HepG2 (cell line): ENCODE measurements at regions not wholly inside any gene's neighbourhood (a gene's known extent, or its start where the extent isn't known, plus 50 kb on each side); places are given as distances from the start of the nearest gene placed in this dataset.

Experiments used
- ATAC-seq: fragments of 200-7000 bp; cut with Tn5 transposase; 3 replicates; pipeline ENCODE4 v1.9.1; 2020; ENCODE audit warnings: mild to moderate bottlenecking, moderate library complexity
- BruUV-seq: library from RNA; stranded (reverse); fragments of 400-500 nt; replicated peaks from 2 replicates; lab custom pipeline; 2021; lab: Mats Ljungman, UMichigan
- CTCF ChIA-PET: fragments of 300-600 bp; formaldehyde crosslinking; extraction: SDS; loops from one replicate; lab custom pipeline; 2021; ENCODE audit warnings: low total read pairs, inconsistent platforms, low intra/inter-chr PET ratio; lab: Yijun Ruan, JAX
- POLR2A ChIA-PET: fragments of 350-600 bp; sonication (Branson Sonifier 250); formaldehyde crosslinking; loops from one replicate; lab custom pipeline; 2020; ENCODE audit warnings: antibody characterized with exemption, inconsistent platforms; lab: Yijun Ruan, JAX
- DNase-seq: peaks from one replicate; pipeline ENCODE4 v3.0.0-alpha.2; 2015; ENCODE audit warnings: low spot score
- FAIRE-seq: peaks from 3 replicates; lab custom pipeline; 2011; peaks lifted over from hg19 to GRCh38; lab: Jason Lieb, UNC
- H2AFZ ChIP-seq: one replicate; pipeline ENCODE4 v1.6.1; 2011; ENCODE audit warnings: low read length, inconsistent platforms
- H3K27ac ChIP-seq: fragments of 300-600 bp; 3 replicates; pipeline ENCODE4 v1.8.0; 2011; ENCODE audit warnings: mixed run types, mild to moderate bottlenecking, mixed read lengths, low read length, inconsistent platforms; ENCODE audit not compliant: insufficient read depth; ENCODE audit errors: extremely low read length
- H3K27me3 ChIP-seq, 2 experiments: fragments of 200-600 bp in 1 of 2; 2 replicates in 1 of 2; 3 replicates in 1 of 2; pipeline versions ENCODE4 v1.6.0 to v1.8.0; 2011; ENCODE audit warnings: low read length in 2 of 2, mild to moderate bottlenecking in 2 of 2, moderate library complexity in 2 of 2, inconsistent platforms in 1 of 2; ENCODE audit not compliant: insufficient read depth in 2 of 2, control insufficient read depth in 1 of 2
- H3K36me3 ChIP-seq, 2 experiments: fragments of 200-600 bp in 1 of 2; replicated peaks in 1 of 2; 2 replicates in 1 of 2; 3 replicates in 1 of 2; pipeline versions ENCODE4 v1.5.1 to v1.8.0; 2011; ENCODE audit warnings: low read length in 2 of 2, inconsistent platforms in 1 of 2; ENCODE audit not compliant: insufficient read depth in 2 of 2, control insufficient read depth in 1 of 2
- H3K4me1 ChIP-seq: 2 replicates; pipeline ENCODE4 v1.5.1; 2012; ENCODE audit warnings: low read length, inconsistent platforms; ENCODE audit not compliant: insufficient read depth
- H3K4me2 ChIP-seq: 2 replicates; pipeline ENCODE4 v1.6.0; 2011; ENCODE audit warnings: low read depth, low read length, inconsistent platforms
- H3K4me3 ChIP-seq, 3 experiments: fragments of 200-600 bp in 1 of 3; sonication (generic), shearing (Covaris generic) in 1 of 3; replicated peaks in 1 of 3; 2 replicates each; pipeline ENCODE4 v1.5.1; 2011 to 2016; ENCODE audit warnings: low read length in 3 of 3, inconsistent platforms in 2 of 3, low read depth in 2 of 3, mild to moderate bottlenecking in 2 of 3, control low read depth in 1 of 3, mixed read lengths in 1 of 3; ENCODE audit not compliant: insufficient read depth in 1 of 3
- H3K79me2 ChIP-seq: one replicate; pipeline ENCODE4 v1.6.1; 2011; ENCODE audit warnings: low read length, inconsistent platforms; ENCODE audit not compliant: insufficient read depth
- H3K9ac ChIP-seq: 2 replicates; pipeline ENCODE4 v1.6.0; 2011; ENCODE audit warnings: mild to moderate bottlenecking, low read depth, low read length, inconsistent platforms; ENCODE audit not compliant: insufficient read depth
- H3K9me3 ChIP-seq: 2 replicates; pipeline ENCODE4 v1.5.1; 2012; ENCODE audit warnings: mild to moderate bottlenecking, low read length
- H4K20me1 ChIP-seq: 2 replicates; pipeline ENCODE4 v1.6.0; 2011; ENCODE audit warnings: inconsistent platforms, mild to moderate bottlenecking, low read length, moderate library complexity; ENCODE audit not compliant: insufficient read depth
- BRD4 ChIP-seq: sonication (generic); formaldehyde crosslinking; IDR thresholded peaks from 2 replicates; pipeline ENCODE4 v1.4.0; 2020; ENCODE audit warnings: missing genetic modification reagents
- ETV5 ChIP-seq: IDR thresholded peaks from 2 replicates; pipeline ENCODE4 v1.6.1; 2018; ENCODE audit warnings: missing biosample characterization, missing genetic modification reagents, inconsistent platforms, borderline replicate concordance
- HBP1 ChIP-seq: IDR thresholded peaks from 2 replicates; pipeline ENCODE4 v1.6.1; 2016; ENCODE audit warnings: low read depth, control low read depth
- HOXD1 ChIP-seq: sonication (generic); formaldehyde crosslinking; IDR thresholded peaks from 2 replicates; pipeline ENCODE4 v1.5.0; 2020; ENCODE audit warnings: missing genetic modification reagents
- MAZ ChIP-seq, 2 experiments: sonication (generic) in 1 of 2; formaldehyde crosslinking in 1 of 2; IDR thresholded peaks; 2 replicates each; pipeline versions ENCODE4 v1.5.0 to v1.6.1; 2012 to 2020; ENCODE audit warnings: low read depth in 2 of 2, mild to moderate bottlenecking in 2 of 2, borderline replicate concordance in 1 of 2, improper control_type of control experiment in 1 of 2, low read length in 1 of 2, missing genetic modification reagents in 1 of 2, moderate library complexity in 1 of 2
- MIER3 ChIP-seq: IDR thresholded peaks from 2 replicates; pipeline ENCODE4 v1.6.1; 2016; ENCODE audit warnings: missing compliant biosample characterization, borderline replicate concordance
- NRL ChIP-seq: sonication (generic); formaldehyde crosslinking; IDR thresholded peaks from 2 replicates; pipeline ENCODE4 v1.5.0; 2020; ENCODE audit warnings: missing genetic modification reagents, mild to moderate bottlenecking, moderate library complexity, borderline replicate concordance
- PLRG1 ChIP-seq: fragments of 450-650 bp; conservative IDR thresholded peaks from 2 replicates; pipeline ENCODE4 v1.6.1; 2016
- ZBTB21 ChIP-seq: sonication (generic); formaldehyde crosslinking; IDR thresholded peaks from 2 replicates; pipeline ENCODE4 v1.4.0; 2020; ENCODE audit warnings: missing genetic modification reagents
- ZNF275 ChIP-seq: sonication (generic); formaldehyde crosslinking; IDR thresholded peaks from 2 replicates; pipeline ENCODE4 v1.8.0; 2022; ENCODE audit warnings: missing genetic modification reagents, mild to moderate bottlenecking, inconsistent platforms, borderline replicate concordance
- ZNF609 ChIP-seq: sonication (generic); formaldehyde crosslinking; IDR thresholded peaks from 2 replicates; pipeline ENCODE4 v1.4.0; 2020; ENCODE audit warnings: mild to moderate bottlenecking, missing genetic modification reagents, borderline replicate concordance
- ZNF839 ChIP-seq: sonication (generic); formaldehyde crosslinking; IDR thresholded peaks from 2 replicates; pipeline ENCODE4 v1.4.0; 2020; ENCODE audit warnings: missing genetic modification reagents, mild to moderate bottlenecking, borderline replicate concordance
- WGBS: methylation state at CpG from one replicate; pipeline ENCODE4 v1.1.6; 2017; ENCODE audit warnings: low lambda C conversion rate; 5-methylcytosine and 5-hydroxymethylcytosine counted together
- in situ Hi-C: cut with HindIII; loops from 2 replicates; pipeline ENCODE4 v1.10.0; 2017; ENCODE audit warnings: low pct_unique_long_range_greater_than_20kb; ENCODE audit not compliant: extremely low pct_ligation_motif_present
- intact Hi-C: fragments of 100-400 bp; cut with micrococcal nuclease; formaldehyde crosslinking; loops from one replicate; pipeline ENCODE4 v1.10.0; 2022; ENCODE audit not compliant: unreplicated experiment
- TF ChIP-seq, protein P1 (sequence below): sonication (generic); formaldehyde crosslinking; IDR thresholded peaks from 2 replicates; pipeline ENCODE4 v1.5.1; 2020; ENCODE audit warnings: mild to moderate bottlenecking, missing genetic modification reagents

GRCh38 chr7:10913457-10913856, 60.2 kb upstream of the PHF14 start (continued):
- TF ChIP-seq, protein P1, sequence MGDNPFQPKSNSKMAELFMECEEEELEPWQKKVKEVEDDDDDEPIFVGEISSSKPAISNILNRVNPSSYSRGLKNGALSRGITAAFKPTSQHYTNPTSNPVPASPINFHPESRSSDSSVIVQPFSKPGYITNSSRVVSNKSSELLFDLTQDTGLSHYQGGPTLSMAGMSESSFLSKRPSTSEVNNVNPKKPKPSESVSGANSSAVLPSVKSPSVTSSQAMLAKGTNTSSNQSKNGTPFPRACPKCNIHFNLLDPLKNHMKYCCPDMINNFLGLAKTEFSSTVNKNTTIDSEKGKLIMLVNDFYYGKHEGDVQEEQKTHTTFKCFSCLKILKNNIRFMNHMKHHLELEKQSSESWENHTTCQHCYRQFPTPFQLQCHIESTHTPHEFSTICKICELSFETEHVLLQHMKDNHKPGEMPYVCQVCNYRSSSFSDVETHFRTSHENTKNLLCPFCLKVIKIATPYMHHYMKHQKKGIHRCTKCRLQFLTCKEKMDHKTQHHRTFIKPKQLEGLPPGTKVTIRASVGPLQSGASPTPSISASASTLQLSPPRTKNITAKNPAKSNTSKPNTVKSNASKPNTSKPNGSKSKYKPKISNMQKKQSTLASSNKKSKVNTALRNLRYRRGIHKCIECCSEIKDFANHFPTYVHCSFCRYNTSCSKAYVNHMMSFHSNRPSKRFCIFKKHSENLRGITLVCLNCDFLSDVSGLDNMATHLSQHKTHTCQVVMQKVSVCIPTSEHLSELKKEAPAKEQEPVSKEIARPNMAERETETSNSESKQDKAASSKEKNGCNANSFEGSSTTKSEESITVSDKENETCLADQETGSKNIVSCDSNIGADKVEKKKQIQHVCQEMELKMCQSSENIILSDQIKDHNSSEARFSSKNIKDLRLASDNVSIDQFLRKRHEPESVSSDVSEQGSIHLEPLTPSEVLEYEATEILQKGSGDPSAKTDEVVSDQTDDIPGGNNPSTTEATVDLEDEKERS = no peak
- TF ChIP-seq NRL (no peak), HBP1 (no peak), MAZ (IDR thresholded peaks at IDR 0.05; ENCODE audit: borderline replicate concordance, low read depth, low read length) (no peak), MAZ (CRISPR knock-in tag; IDR thresholded peaks at IDR 0.05; ENCODE audit: low read depth) (no peak), HOXD1 (CRISPR knock-in tag) (no peak), ZNF839 (CRISPR knock-in tag) (no peak)
- TF ChIP-seq, all 625 proteins: peak for 0

DNA sequence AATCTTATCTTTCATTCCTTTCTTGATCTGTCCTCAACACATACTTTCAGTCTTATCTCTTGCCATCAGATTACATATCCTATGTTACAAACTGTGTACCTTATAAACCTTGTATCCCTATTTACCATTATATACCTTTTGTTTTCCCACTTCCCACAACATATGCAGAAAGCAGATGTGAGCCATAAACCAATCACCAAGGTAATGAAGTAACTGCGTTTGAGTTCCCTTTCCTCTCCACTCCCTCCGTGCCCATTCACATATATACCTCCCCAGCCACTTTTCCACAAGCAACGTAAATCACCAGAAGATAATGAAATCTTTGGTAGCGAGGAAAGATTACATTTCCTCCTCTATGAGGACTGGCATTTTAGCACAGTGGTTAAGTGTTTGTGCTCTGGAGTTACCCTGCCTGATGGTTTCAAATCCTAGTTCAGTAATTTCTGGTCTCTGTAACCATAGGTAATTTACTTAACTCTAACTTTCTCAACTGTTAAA, 55.5 kb upstream of the PHF14 start:
- CTCF ChIA-PET = no interaction called here
- ATAC-seq (no peak), FAIRE-seq (no peak)
- TF ChIP-seq ZBTB21 (no peak), BRD4 (CRISPR knock-in tag) (no peak), ETV5 (CRISPR knock-in tag) (no peak), PLRG1 (no peak), ZNF609 (no peak), MIER3 (no peak), ZNF275 (no peak)

More for the DNA sequence above, 55.5 kb upstream of the PHF14 start:
- in situ Hi-C loops (no loop called here), intact Hi-C loops (no loop called here)
- H3K9ac ChIP-seq = no peak overlapping the region
- H3K36me3 ChIP-seq = no peaks in the 10 kb centered on the region
- H3K27ac ChIP-seq = no peak overlapping the region
- no peak for DNase-seq
- no peaks in the 10 kb centered on the region for H3K4me1 ChIP-seq
- no peaks in the 10 kb centered on the region for H3K79me2 ChIP-seq
- no TSS peak for BruUV-seq
- WGBS = 13% methylated on average over 4 of the region's 4 CpGs
- no peak overlapping the region for H3K4me3 ChIP-seq
- H4K20me1 ChIP-seq = no peaks in the 10 kb centered on the region
- H3K27me3 ChIP-seq = no peaks in the 10 kb centered on the region
- H3K9me3 ChIP-seq = no peaks in the 10 kb centered on the region
- POLR2A ChIA-PET = no interaction called here
- H2AFZ ChIP-seq = no peak overlapping the region
- no peak overlapping the region for H3K4me2 ChIP-seq
